ENCODE measurements at regions not wholly inside any gene's neighbourhood (a gene's known extent, or its start where the extent isn't known, plus 50 kb on each side); places are given as distances from the start of the nearest gene placed in this dataset.

GRCh38 chr10:37488792-37489657 is 363.6 kb downstream of the ANKRD30A start:
- TF ChIP-seq CTCF (IDR thresholded peaks at IDR 0.05) = no peak
- no peak for TF ChIP-seq POLR2A (IDR thresholded peaks at IDR 0.05)
